NCI-H2029 (cell line): ENCODE measurements at regions not wholly inside any gene's neighbourhood (a gene's known extent, or its start where the extent isn't known, plus 50 kb on each side); places are given as distances from the start of the nearest gene placed in this dataset.

Experiments used
- DNase-seq: peaks from one replicate; lab custom pipeline; 2025; lab: John Stamatoyannopoulos, UW

GRCh38 chr5:20113931-20114330 lies 125.9 kb upstream of the CDH18 start:
- no peak for DNase-seq

- peak; percentile 44 for DNase-seq
Measured at GRCh38 chr5:20113031-20113715, 125.2 kb upstream of the CDH18 start.

GRCh38 chr5:20109326-20109725 lies 121.3 kb upstream of the CDH18 start:
- no peak for DNase-seq

GRCh38 chr5:20105915-20106314 lies 117.9 kb upstream of the CDH18 start:
- DNase-seq = peak; percentile 64

GRCh38 chr5:20102293-20102692 lies 114.3 kb upstream of the CDH18 start:
- no peak for DNase-seq

GRCh38 chr5:20098694-20099093 lies 110.7 kb upstream of the CDH18 start:
- DNase-seq = no peak

GRCh38 chr5:20088361-20088760 lies 100.4 kb upstream of the CDH18 start:
- DNase-seq = no peak

- DNase-seq = no peak
Measured at GRCh38 chr5:20087299-20087698, 99.3 kb upstream of the CDH18 start.

- DNase-seq = no peak
Measured at GRCh38 chr5:20077186-20077585, 89.2 kb upstream of the CDH18 start.

- DNase-seq = no peak
Measured at GRCh38 chr5:20056933-20057332, 68.9 kb upstream of the CDH18 start.

GRCh38 chr5:20055301-20055700 lies 67.3 kb upstream of the CDH18 start:
- no peak for DNase-seq

GRCh38 chr5:20050262-20050661 lies 62.3 kb upstream of the CDH18 start:
- no peak for DNase-seq

- DNase-seq = no peak
Measured at GRCh38 chr5:20044460-20044859, 56.5 kb upstream of the CDH18 start.

- DNase-seq = no peak
Measured at GRCh38 chr5:20041326-20042274, 53.6 kb upstream of the CDH18 start.

GRCh38 chr5:20040901-20041300 lies 52.9 kb upstream of the CDH18 start:
- DNase-seq = no peak
